HEK293T (cell line): ENCODE measurements at regions not wholly inside any gene's neighbourhood (a gene's known extent, or its start where the extent isn't known, plus 50 kb on each side); places are given as distances from the start of the nearest gene placed in this dataset.

Experiments
- CTCF ChIA-PET: fragments of 350-600 bp; formaldehyde crosslinking; extraction: SDS; loops from one replicate; lab custom pipeline; 2021; ENCODE audit warnings: antibody characterized with exemption, inconsistent platforms; lab: Yijun Ruan, JAX
- POLR2A ChIA-PET: fragments of 350-600 bp; formaldehyde crosslinking; extraction: SDS; loops from one replicate; lab custom pipeline; 2020; ENCODE audit warnings: antibody characterized with exemption, inconsistent platforms; lab: Yijun Ruan, JAX
- DNase-seq: peaks from one replicate; pipeline ENCODE4 v3.0.0; 2012; ENCODE audit warnings: mixed read lengths; ENCODE audit errors: extremely low spot score
- ARNT ChIP-seq: fragments of 450-650 bp; IDR thresholded peaks from 2 replicates; pipeline ENCODE4 v1.6.1; 2017; ENCODE audit warnings: mild to moderate bottlenecking
- BHLHE40 ChIP-seq: fragments of 450-650 bp; IDR thresholded peaks from 2 replicates; pipeline ENCODE4 v1.6.1; 2016; ENCODE audit warnings: mild to moderate bottlenecking, moderate library complexity, borderline replicate concordance
- CTBP1 ChIP-seq: fragments of 450-650 bp; IDR thresholded peaks from 2 replicates; pipeline ENCODE4 v1.6.1; 2016; ENCODE audit warnings: borderline replicate concordance
- ELF4 ChIP-seq: fragments of 450-650 bp; IDR thresholded peaks from 2 replicates; pipeline ENCODE4 v1.6.1; 2017; ENCODE audit warnings: antibody characterized with exemption
- FOXA1 ChIP-seq: fragments of 450-650 bp; IDR thresholded peaks from 2 replicates; pipeline ENCODE4 v1.6.1; 2016; ENCODE audit warnings: mild to moderate bottlenecking
- FOXK2 ChIP-seq: fragments of 450-650 bp; IDR thresholded peaks from 2 replicates; pipeline ENCODE4 v1.6.1; 2016; ENCODE audit warnings: mild to moderate bottlenecking
- FOXM1 ChIP-seq: fragments of 450-650 bp; IDR thresholded peaks from 2 replicates; pipeline ENCODE4 v1.6.1; 2017; ENCODE audit warnings: mild to moderate bottlenecking, borderline replicate concordance
- HDGF ChIP-seq: fragments of 450-650 bp; IDR thresholded peaks from 2 replicates; pipeline ENCODE4 v1.6.1; 2017; ENCODE audit warnings: antibody characterized with exemption, borderline replicate concordance
- L3MBTL2 ChIP-seq: fragments of 450-650 bp; conservative IDR thresholded peaks from 2 replicates; pipeline ENCODE4 v1.6.1; 2016; ENCODE audit warnings: mild to moderate bottlenecking
- LEF1 ChIP-seq: fragments of 450-650 bp; IDR thresholded peaks from 2 replicates; pipeline ENCODE4 v1.6.1; 2017; ENCODE audit warnings: mild to moderate bottlenecking, borderline replicate concordance
- NFRKB ChIP-seq: fragments of 450-650 bp; IDR thresholded peaks from 2 replicates; pipeline ENCODE4 v1.6.1; 2016; ENCODE audit warnings: mild to moderate bottlenecking, moderate library complexity
- PKNOX1 ChIP-seq: fragments of 450-650 bp; IDR thresholded peaks from 2 replicates; pipeline ENCODE4 v1.6.1; 2016
- SP1 ChIP-seq: fragments of 450-650 bp; IDR thresholded peaks from 2 replicates; pipeline ENCODE4 v1.6.1; 2017
- SUZ12 ChIP-seq: fragments of 450-650 bp; IDR thresholded peaks from 2 replicates; pipeline ENCODE4 v1.6.1; 2016; ENCODE audit warnings: mild to moderate bottlenecking
- TARDBP ChIP-seq: fragments of 450-650 bp; IDR thresholded peaks from 2 replicates; pipeline ENCODE4 v1.6.1; 2016
- ZNF384 ChIP-seq: fragments of 450-650 bp; IDR thresholded peaks from 2 replicates; pipeline ENCODE4 v1.6.1; 2016

- ChIA-PET POLR2A (no interaction called here), CTCF (no interaction called here)
- no peak for TF ChIP-seq ELF4
- no peak for TF ChIP-seq ARNT
- TF ChIP-seq FOXM1: no peak
- TF ChIP-seq CTBP1: no peak
- no peak for DNase-seq
These were observed 395.1 kb upstream of the CDH19 start for GRCh38 chr18:66999003-66999402.

- TF ChIP-seq PKNOX1: no peak
- no peak for TF ChIP-seq TARDBP
- TF ChIP-seq ELF4: no peak
- no peak for TF ChIP-seq L3MBTL2
- TF ChIP-seq CTBP1: no peak
- no peak for TF ChIP-seq FOXK2
- no peak for TF ChIP-seq HDGF
- no peak for TF ChIP-seq SUZ12
- TF ChIP-seq ZNF384: no peak
- no peak for TF ChIP-seq ARNT
- TF ChIP-seq SP1: no peak
- TF ChIP-seq BHLHE40: no peak
- TF ChIP-seq NFRKB: no peak
- TF ChIP-seq FOXA1: no peak
- no peak for TF ChIP-seq LEF1
- DNase-seq: no peak
- CTCF ChIA-PET: no interaction called here
- POLR2A ChIA-PET: no interaction called here
These were observed 391.4 kb upstream of the CDH19 start for GRCh38 chr18:66995270-66995669.

- CTCF ChIA-PET: no interaction called here
- DNase-seq: no peak
- TF ChIP-seq FOXA1 (no peak), CTBP1 (no peak), ARNT (no peak)
- POLR2A ChIA-PET: no interaction called here
These were observed 390.9 kb upstream of the CDH19 start for GRCh38 chr18:66994790-66995189.

- POLR2A ChIA-PET: no interaction called here
- CTCF ChIA-PET: no interaction called here
- DNase-seq: no peak
- no peak for TF ChIP-seq FOXM1
- TF ChIP-seq ELF4: no peak
- TF ChIP-seq SP1: no peak
- no peak for TF ChIP-seq FOXK2
These were observed 389.6 kb upstream of the CDH19 start for GRCh38 chr18:66993492-66993891.

GRCh38 chr18:66990909-66991308 lies 387.0 kb upstream of the CDH19 start:
- CTCF ChIA-PET: no interaction called here
- no peak for DNase-seq
- TF ChIP-seq ZNF384 (no peak), HDGF (no peak)
- POLR2A ChIA-PET: no interaction called here

GRCh38 chr18:66979009-66979408 lies 375.1 kb upstream of the CDH19 start:
- DNase-seq: no peak
- ChIA-PET POLR2A (no interaction called here), CTCF (no interaction called here)
- TF ChIP-seq FOXM1 (no peak), ZNF384 (no peak), ELF4 (no peak), BHLHE40 (no peak), CTBP1 (no peak), TARDBP (no peak)

- DNase-seq: no peak
- TF ChIP-seq TARDBP: no peak
- no peak for TF ChIP-seq SUZ12
- TF ChIP-seq BHLHE40: no peak
- TF ChIP-seq NFRKB: no peak
- no peak for TF ChIP-seq ZNF384
- no peak for TF ChIP-seq CTBP1
- no peak for TF ChIP-seq FOXK2
- POLR2A ChIA-PET: no interaction called here
- CTCF ChIA-PET: no interaction called here
These were observed 368.8 kb upstream of the CDH19 start for GRCh38 chr18:66972681-66973080.

GRCh38 chr18:66971960-66972359 lies 368.1 kb upstream of the CDH19 start:
- TF ChIP-seq NFRKB: no peak
- TF ChIP-seq LEF1: no peak
- TF ChIP-seq SUZ12: no peak
- TF ChIP-seq HDGF: no peak
- TF ChIP-seq PKNOX1: no peak
- no peak for TF ChIP-seq FOXM1
- TF ChIP-seq TARDBP: no peak
- no peak for TF ChIP-seq L3MBTL2
- no peak for TF ChIP-seq FOXK2
- no peak for TF ChIP-seq CTBP1
- TF ChIP-seq ZNF384: no peak
- TF ChIP-seq FOXA1: no peak
- TF ChIP-seq ARNT: no peak
- TF ChIP-seq SP1: no peak
- no peak for TF ChIP-seq ELF4
- no peak for DNase-seq
- CTCF ChIA-PET: no interaction called here
- POLR2A ChIA-PET: no interaction called here
